Stimulated activated naive CD4-positive, alpha-beta T cell (primary cell): ENCODE measurements at regions not wholly inside any gene's neighbourhood (a gene's known extent, or its start where the extent isn't known, plus 50 kb on each side); places are given as distances from the start of the nearest gene placed in this dataset.
"Not testable (repeated sequence)": the region's sequence is repeated elsewhere in the genome, so short reads cannot be mapped to it uniquely, and the experiment has no call there.

Experiments
- DNase-seq, 6 experiments: peaks; one replicate each; lab custom pipeline; 2025; lab: John Stamatoyannopoulos, UW

- DNase-seq = no peak
Observed at GRCh38 chr1:4486408-4487120, 167.8 kb upstream of the AJAP1 start.

DNA sequence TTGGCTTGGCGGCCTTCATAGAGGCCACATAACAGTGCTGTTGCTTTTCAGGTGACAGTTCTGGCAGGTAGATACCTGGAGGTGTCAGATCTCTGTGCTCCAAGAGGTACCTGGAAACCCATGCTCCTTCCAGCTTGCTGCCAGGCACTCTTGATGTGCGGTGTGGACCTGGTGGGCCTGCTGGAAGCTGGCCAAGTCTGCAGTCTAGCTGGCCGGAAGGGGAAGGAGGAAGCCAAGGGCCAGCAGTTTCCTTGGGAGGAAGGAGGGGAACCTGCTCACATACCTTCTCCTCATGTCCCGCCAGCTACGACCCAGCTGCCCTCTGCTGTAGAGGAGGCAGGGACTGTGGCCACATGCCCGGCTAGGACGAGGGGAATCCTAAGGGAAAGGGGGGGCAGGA, 166.4 kb upstream of the AJAP1 start:
- DNase-seq = no peak

- no peak for DNase-seq
Observed at GRCh38 chr1:4489486-4489885, 164.9 kb upstream of the AJAP1 start.

GRCh38 chr1:4489992-4490391, 164.4 kb upstream of the AJAP1 start:
- DNase-seq = not testable (repeated sequence)

DNA sequence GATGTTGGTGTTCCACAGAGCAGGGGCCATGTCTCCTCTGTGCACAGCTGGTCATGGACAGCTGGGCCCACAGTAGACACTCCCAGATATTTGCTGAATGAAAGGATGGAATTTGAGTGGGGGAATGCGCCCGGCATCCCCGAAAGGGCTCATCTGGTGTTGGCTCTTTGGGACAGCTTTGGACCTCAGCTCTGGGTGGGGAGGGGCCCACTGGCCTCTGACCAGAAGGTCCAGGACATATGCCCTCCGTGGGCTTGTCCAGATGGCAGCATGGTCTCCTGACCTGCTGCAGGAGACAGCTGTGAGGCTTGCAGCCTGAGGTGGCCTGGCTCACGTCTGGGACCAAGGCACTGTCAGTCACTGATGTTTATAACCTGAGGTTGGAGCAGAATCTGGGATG, 160.4 kb upstream of the AJAP1 start:
- DNase-seq = no peak

GRCh38 chr1:4494558-4494957, 159.9 kb upstream of the AJAP1 start:
- no peak for DNase-seq

DNA sequence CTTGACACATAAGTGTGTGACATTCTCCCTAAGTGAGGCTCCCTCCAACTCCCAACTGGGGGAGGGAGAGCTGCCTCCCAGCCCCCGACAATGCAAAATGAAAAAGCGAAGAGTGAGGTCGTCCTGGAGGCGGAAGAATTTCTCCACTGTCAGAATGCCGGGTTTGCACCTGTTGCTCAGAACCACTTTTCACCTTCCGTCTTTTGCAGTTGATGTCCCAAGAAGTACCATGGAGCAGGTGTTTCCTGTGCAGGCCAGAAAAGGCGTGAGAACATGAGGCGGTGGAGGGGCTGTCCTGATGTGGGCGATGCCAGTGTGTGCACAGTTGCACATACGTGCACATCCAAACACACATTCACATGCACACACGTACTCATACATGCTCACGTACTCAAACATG, 158.6 kb upstream of the AJAP1 start:
- DNase-seq = no peak

GRCh38 chr1:4500441-4500840, 154.0 kb upstream of the AJAP1 start:
- no peak for DNase-seq

GRCh38 chr1:4506591-4506990, 147.8 kb upstream of the AJAP1 start:
- DNase-seq = no peak

DNA sequence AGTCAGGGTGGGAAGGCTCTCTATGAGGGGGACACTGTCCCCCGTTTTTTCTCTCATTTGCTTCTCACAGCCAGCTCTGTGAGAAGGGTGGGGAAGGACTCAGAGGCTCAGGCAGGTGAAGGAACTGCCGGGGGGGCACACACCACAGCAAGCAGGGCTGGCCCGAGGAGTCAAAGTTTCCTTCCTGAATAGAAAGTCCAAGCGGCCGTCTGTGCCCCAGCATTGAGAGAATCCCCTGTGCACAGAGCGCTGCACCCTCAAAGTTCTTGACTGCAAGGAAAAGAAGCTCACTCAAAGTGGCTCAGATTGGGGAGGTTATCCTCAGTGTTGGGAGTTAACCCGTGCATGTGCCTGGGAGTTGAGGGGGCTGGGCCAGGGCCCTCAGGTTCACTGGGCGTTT, 145.2 kb upstream of the AJAP1 start:
- no peak for DNase-seq

DNA sequence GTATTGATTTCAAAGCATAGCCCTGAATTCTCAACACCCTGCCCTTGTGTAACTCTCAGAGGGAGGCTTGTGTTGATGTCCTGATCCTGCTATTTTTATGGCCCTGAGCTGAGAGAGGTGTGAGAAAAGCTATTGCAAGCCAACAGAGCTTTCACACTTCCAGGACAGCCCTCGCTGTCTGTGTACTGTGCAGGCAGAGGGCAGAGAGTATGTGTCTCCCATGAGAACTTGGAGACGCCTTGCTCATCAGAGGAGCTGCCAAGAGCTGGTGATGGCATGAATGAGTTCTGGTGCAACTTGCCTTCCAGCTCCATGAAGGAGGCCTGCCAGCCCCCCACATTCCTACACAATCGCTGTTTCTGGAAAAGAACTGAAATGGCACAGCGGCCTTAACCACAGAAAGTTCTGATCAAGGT, 144.1 kb upstream of the AJAP1 start:
- no peak for DNase-seq

GRCh38 chr1:4511374-4511773, 143.0 kb upstream of the AJAP1 start:
- no peak for DNase-seq

- no peak for DNase-seq
Observed at GRCh38 chr1:4512636-4513035, 141.8 kb upstream of the AJAP1 start.

GRCh38 chr1:4513685-4514084, 140.7 kb upstream of the AJAP1 start:
- no peak for DNase-seq

- no peak for DNase-seq
Observed at GRCh38 chr1:4515727-4516289, 138.6 kb upstream of the AJAP1 start.

- no peak for DNase-seq
Observed at GRCh38 chr1:4516596-4516995, 137.8 kb upstream of the AJAP1 start.

GRCh38 chr1:4517186-4517954, 137.0 kb upstream of the AJAP1 start:
- DNase-seq = no peak

DNA sequence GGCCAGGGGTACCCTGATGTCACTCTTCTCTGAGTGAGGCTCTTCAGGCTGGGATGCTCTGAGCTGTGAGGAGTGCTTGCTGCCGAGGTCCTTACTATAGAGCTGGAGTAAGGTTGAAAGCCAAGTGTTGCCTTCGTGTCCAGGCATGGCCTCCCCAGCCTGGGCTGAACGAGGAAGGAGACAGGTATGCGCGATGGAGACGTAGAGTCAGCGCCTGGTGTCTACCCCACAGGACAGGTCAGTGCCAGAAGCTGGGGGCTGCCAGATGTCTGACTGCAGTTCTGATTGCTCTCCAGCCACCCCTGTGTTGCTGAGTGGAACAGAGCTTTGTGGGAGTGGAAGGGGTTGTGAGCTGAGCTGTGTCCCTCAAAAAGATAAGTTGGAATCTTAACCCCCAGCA, 135.8 kb upstream of the AJAP1 start:
- DNase-seq = no peak

DNA sequence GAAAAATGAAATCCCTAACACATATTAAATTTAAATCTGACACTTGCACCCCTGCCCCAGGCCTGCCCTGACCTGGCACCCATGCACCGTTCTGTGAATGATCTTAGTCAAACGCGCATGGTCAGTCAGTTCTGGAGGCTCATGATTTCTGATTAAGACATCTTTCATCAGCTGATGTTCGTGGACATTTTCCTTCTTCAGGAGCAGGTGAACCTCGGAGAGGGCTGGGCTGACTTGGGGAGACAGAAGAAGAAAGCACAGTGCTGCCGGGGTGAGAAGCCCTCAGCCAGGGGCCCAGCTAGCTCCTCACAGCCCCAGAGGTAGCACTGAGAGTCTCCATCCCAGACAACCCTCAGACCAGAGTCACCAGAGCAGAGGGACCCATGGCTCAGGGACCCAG, 134.5 kb upstream of the AJAP1 start:
- DNase-seq = no peak

DNA sequence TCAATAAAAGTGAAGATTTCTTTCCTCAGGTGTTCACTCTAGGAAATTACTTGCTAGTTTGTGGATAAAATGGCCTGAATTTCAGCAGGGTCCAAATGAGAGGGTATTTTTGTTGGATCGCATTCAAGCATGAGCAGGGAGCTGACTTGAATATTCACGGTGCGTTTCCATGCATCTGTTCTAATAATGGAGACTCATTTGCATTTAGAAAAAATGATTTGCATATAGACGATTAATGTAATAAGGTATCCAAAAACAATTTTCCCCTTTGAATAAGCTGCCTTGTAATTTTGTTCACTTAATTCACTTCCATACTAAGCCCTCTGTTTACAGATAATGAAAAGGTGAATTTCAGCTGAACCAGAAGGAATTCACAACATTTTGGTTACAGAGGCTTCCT, 130.9 kb upstream of the AJAP1 start:
- no peak for DNase-seq

- no peak for DNase-seq
Observed at GRCh38 chr1:4526747-4527146, 127.7 kb upstream of the AJAP1 start.

GRCh38 chr1:4527819-4528218, 126.6 kb upstream of the AJAP1 start:
- no peak for DNase-seq

- DNase-seq = no peak
Observed at GRCh38 chr1:4528590-4528989, 125.8 kb upstream of the AJAP1 start.
